Endothelial cell of umbilical vein (primary cell): ENCODE measurements at regions not wholly inside any gene's neighbourhood (a gene's known extent, or its start where the extent isn't known, plus 50 kb on each side); places are given as distances from the start of the nearest gene placed in this dataset.

Experiments used
- FOS ChIP-seq: IDR thresholded peaks from 2 replicates; pipeline ENCODE4 v1.6.1; 2011; ENCODE audit warnings: mild to moderate bottlenecking, low read length, moderate library complexity, borderline replicate concordance; ENCODE audit not compliant: insufficient read depth
- MYC ChIP-seq: IDR thresholded peaks from one replicate; pipeline ENCODE4 v1.6.1; 2011; ENCODE audit warnings: mild to moderate bottlenecking, low read depth, low read length
- TF ChIP-seq, protein P1 (sequence below): IDR thresholded peaks from 2 replicates; pipeline ENCODE4 v1.6.1; 2011; ENCODE audit not compliant: insufficient read depth, insufficient read length

DNA sequence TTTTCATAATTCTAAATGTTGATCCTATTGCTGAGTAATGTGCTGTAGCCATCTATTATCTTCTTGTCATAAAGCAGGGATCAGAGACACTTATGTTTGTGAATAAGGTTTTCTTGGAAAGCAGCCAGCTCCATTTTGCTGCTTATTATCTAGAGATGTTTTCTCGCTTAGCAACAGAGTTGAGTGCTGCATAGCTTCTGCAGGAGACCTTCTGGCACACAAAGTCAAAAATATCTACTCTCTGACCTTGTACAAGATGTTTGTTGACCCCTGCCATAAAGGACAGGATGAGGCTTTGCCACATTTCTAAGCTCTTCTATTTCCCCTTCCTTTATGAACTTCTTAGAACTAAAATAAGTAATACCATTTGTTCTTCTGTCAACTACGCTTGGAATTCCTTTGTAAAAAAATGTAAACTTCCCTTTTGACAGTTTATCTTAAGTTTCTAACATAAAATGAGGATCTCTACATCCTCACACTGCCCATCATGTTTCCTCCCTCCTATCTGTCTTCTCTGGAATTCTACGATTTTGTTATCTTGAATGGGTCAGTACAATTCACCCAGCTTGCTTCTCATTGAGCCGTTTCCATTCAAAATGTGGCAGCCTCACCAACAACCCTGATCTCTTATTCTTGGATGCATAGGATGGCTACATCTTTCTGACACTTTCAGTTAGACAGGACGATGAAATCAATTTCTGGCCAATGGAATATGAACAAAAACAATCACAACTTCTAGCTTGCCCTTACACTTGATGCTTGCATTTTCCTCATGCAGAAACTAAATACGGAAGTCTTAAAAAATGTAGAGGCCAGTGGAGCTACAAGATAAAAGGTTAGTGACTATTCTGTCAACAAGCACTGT lies 1377.0 kb downstream of the SUCLG1 start:
- TF ChIP-seq MYC (no peak), FOS (peak; percentile 30)
- TF ChIP-seq, protein P1, sequence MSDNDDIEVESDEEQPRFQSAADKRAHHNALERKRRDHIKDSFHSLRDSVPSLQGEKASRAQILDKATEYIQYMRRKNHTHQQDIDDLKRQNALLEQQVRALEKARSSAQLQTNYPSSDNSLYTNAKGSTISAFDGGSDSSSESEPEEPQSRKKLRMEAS, result no peak
